Adrenal gland (tissue), 9 donors: ENCODE measurements at regions not wholly inside any gene's neighbourhood (a gene's known extent, or its start where the extent isn't known, plus 50 kb on each side); places are given as distances from the start of the nearest gene placed in this dataset.

Experiments
- DNase-seq, 7 donors: peaks; one replicate each; pipeline ENCODE4 v3.0.0-alpha.2; 2019 to 2020
- H3K27ac ChIP-seq, 5 donors: fragments of 200-600 bp; sonication (generic) in 4 of 5; 1 replicate in 3 of 5; 2 replicates in 2 of 5; pipeline versions ENCODE4 v1.5.1 to v1.8.0; 2016 to 2020; ENCODE audit warnings: mild to moderate bottlenecking in 1 of 5
- H3K27me3 ChIP-seq: fragments of 200-600 bp; 2 replicates; pipeline ENCODE4 v1.8.0; 2021
- H3K36me3 ChIP-seq, 2 donors: fragments of 200-600 bp; replicated peaks in 1 of 2; 1 replicate in 1 of 2; 2 replicates in 1 of 2; pipeline versions ENCODE4 v1.5.1 to v1.8.0; 2018 to 2022
- H3K4me1 ChIP-seq, 2 donors: fragments of 200-600 bp; replicated peaks in 1 of 2; 1 replicate in 1 of 2; 2 replicates in 1 of 2; pipeline versions ENCODE4 v1.5.1 to v1.8.0; 2018 to 2021
- H3K4me3 ChIP-seq, 4 donors: fragments of 200-600 bp; sonication (generic) in 3 of 4; one replicate each; pipeline ENCODE4 v1.5.1; 2016 to 2018
- H3K9me3 ChIP-seq, 3 donors: fragments of 200-600 bp; sonication (generic) in 1 of 3; replicated peaks in 1 of 3; 1 replicate in 2 of 3; 2 replicates in 1 of 3; pipeline versions ENCODE4 v1.5.1 to v1.8.0; 2016 to 2021
- POLR2A ChIP-seq, 2 donors: fragments of 450-650 bp; IDR thresholded peaks; one replicate each; pipeline ENCODE4 v1.6.1; 2017; ENCODE audit warnings: antibody characterized with exemption in 2 of 2, mild to moderate bottlenecking in 2 of 2, moderate library complexity in 1 of 2
- WGBS, 4 donors: extraction: QIAGEN DNeasy Blood & Tissue Kit in 2 of 4; methylation state at CpG; one replicate each; pipeline versions ENCODE4 v1.1.5 to v1.1.7; 2013 to 2017; 5-methylcytosine and 5-hydroxymethylcytosine counted together
- intact Hi-C, 2 donors: fragments of 100-400 bp; cut with DNase I; formaldehyde crosslinking; loops; one replicate each; pipeline versions ENCODE4 v1.14.1 to v1.15.0; 2022 to 2023
- TF ChIP-seq, protein P1 (sequence below), 6 experiments: fragments of 450-650 bp in 4 of 6; fragments of 200-600 bp in 2 of 6; sonication (generic) in 1 of 6; IDR thresholded peaks; 1 replicate in 5 of 6; 2 replicates in 1 of 6; pipeline versions ENCODE4 v1.5.1 to v1.8.0; 2016 to 2021; ENCODE audit warnings: antibody characterized with exemption in 6 of 6, mild to moderate bottlenecking in 2 of 6, moderate library complexity in 1 of 6
- donor health status: healthy with polysubstance abuse.
- donor health status: Bipolar disorder and iron deficiency.
- donor health status: DM: yes; HTN: yes; CAD: no.
- donor health status: DM: no; HTN: no; CAD: no.
- donor health status: DM: no; HTN: no; CAD: no.

DNA sequence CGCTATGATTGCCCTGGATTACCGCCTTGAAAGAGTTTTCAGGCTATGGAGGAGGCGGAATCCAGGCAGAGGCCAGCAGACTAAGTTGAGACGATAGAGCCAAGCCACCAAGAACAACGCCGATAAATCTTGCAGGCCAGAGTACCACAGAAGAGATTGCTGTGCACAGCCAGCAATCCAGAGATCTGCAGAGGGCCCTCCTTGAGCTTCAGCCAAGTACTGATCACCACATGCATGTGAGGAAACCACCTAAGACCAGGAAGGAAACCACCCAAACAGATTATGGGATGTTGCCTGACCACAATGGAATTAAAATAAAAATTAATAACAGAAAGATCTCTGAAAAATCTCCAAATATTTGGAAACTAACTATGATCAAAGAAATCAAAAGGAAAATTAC, 74.9 kb downstream of the GCNT4 start:
- Histone ChIP-seq H3K9me3 (no peaks in the 10 kb centered on the region), H3K4me1 (no peaks in the 10 kb centered on the region), H3K36me3 (no peaks in the 10 kb centered on the region), H3K27ac (no peak overlapping the region), H3K4me3 (no peak overlapping the region), H3K27me3 (no peaks in the 10 kb centered on the region)
- no peak for DNase-seq
- intact Hi-C loops = no loop called here
- 81 to 94% (median 84%) methylated on average over 6 of the region's 6 CpGs for whole genome bisulfite sequencing, 4 donors
- TF ChIP-seq, protein P1, sequence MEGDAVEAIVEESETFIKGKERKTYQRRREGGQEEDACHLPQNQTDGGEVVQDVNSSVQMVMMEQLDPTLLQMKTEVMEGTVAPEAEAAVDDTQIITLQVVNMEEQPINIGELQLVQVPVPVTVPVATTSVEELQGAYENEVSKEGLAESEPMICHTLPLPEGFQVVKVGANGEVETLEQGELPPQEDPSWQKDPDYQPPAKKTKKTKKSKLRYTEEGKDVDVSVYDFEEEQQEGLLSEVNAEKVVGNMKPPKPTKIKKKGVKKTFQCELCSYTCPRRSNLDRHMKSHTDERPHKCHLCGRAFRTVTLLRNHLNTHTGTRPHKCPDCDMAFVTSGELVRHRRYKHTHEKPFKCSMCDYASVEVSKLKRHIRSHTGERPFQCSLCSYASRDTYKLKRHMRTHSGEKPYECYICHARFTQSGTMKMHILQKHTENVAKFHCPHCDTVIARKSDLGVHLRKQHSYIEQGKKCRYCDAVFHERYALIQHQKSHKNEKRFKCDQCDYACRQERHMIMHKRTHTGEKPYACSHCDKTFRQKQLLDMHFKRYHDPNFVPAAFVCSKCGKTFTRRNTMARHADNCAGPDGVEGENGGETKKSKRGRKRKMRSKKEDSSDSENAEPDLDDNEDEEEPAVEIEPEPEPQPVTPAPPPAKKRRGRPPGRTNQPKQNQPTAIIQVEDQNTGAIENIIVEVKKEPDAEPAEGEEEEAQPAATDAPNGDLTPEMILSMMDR (IDR thresholded peaks at IDR 0.05) = no peak
- no peak for TF ChIP-seq POLR2A (IDR thresholded peaks at IDR 0.05)

DNA sequence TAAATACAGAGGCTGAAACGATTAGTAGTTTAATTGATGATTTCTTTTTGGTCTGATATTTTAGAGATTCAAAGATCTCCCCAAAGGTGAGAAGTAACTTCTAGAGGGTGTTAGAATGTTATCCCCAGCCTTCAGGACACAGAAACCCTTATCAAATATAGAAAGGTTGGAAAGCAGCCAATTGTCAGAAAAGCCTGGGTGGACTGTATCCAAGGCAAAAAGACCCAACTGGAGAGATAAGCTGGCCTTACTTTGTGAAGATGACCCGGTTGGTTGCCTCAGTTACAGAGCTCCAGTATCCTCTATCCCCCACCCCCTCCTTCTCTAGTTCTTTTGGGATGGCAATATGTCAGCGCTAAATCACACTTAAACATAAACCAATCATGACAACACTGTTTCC, 75.7 kb downstream of the GCNT4 start:
- DNase-seq = no peak
- no peak overlapping the region for H3K4me3 ChIP-seq
- H3K9me3 ChIP-seq = no peaks in the 10 kb centered on the region
- intact Hi-C loops = no loop called here
- WGBS, 4 donors = 61 to 65% (median 62%) methylated on average over 3 of the region's 3 CpGs
- no peak overlapping the region for H3K27ac ChIP-seq
- H3K36me3 ChIP-seq = no peaks in the 10 kb centered on the region
- H3K27me3 ChIP-seq = no peaks in the 10 kb centered on the region
- TF ChIP-seq POLR2A (IDR thresholded peaks at IDR 0.05) = no peak
- TF ChIP-seq, protein P1 (IDR thresholded peaks at IDR 0.05) = no peak
- no peaks in the 10 kb centered on the region for H3K4me1 ChIP-seq

DNA sequence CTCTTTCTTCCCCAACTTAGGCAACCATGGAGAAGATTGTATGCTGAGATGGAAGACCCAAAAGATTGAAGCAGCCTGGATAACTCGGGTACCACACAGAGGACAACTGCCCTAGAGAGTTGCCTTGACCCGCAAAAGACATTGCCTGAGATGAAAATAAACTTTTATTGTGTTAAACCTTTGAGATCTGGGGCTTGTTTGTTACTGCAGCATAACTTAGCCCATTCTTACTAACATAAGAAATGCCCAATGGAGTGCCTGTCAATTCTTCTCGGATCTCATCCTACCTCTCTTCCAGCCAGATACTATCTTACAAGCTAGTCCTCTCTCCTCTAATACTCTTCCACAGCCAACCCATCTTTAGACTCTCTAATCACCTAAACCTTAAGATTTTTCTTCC, 76.8 kb downstream of the GCNT4 start:
- Histone ChIP-seq H3K36me3 (no peaks in the 10 kb centered on the region), H3K9me3 (no peaks in the 10 kb centered on the region), H3K27me3 (no peaks in the 10 kb centered on the region), H3K27ac (no peak overlapping the region), H3K4me3 (no peak overlapping the region), H3K4me1 (no peaks in the 10 kb centered on the region)
- no peak for DNase-seq
- 86 to 93% (median 91%) methylated on average over 3 of the region's 3 CpGs for WGBS, 4 donors
- TF ChIP-seq POLR2A (IDR thresholded peaks at IDR 0.05) = no peak
- TF ChIP-seq, protein P1 (IDR thresholded peaks at IDR 0.05) = no peak
- intact Hi-C loops = no loop called here

DNA sequence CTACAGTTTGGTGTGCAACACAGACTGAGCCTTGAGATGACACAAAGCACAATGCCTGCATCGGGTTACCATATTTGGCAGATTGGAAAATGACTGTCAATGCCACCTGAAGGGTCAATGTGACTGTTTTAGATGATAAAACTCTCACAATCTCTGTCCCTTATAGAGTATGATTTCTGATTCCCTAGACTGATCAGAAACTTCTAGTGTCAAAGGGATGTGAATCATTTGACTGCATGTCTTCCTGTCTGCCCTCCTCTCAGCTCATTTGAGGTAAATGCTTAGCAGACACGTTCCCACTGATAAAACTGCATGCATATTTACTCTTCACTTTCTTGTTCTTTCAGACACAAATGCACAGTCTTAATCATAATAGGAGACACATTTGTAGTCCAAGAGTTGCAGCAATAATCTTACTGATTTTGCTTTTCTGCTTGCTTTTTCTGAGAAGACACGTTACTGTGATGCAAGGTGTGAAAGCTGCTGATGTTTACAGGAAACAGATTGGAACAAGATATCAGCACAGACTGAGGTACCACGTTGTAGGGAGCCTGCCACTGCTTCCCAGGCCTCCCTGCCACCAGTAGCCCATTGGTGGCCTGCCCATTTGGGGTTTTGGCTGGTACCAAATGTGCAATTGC, 77.8 kb downstream of the GCNT4 start:
- H3K27ac ChIP-seq = no peak overlapping the region
- no peaks in the 10 kb centered on the region for H3K4me1 ChIP-seq
- no peaks in the 10 kb centered on the region for H3K36me3 ChIP-seq
- no peak overlapping the region for H3K4me3 ChIP-seq
- TF ChIP-seq, protein P1 (IDR thresholded peaks at IDR 0.05) = no peak
- TF ChIP-seq POLR2A (IDR thresholded peaks at IDR 0.05) = no peak
- peaks cover 0 to under 1% (median 0%) of the 10 kb centered on the region in 3 donors for H3K9me3 ChIP-seq
- 63 to 70% (median 67%) methylated on average over 4 of the region's 4 CpGs for WGBS, 4 donors
- H3K27me3 ChIP-seq = no peaks in the 10 kb centered on the region
- no peak for DNase-seq
- intact Hi-C loops = no loop called here
